ENCODE measurements at regions not wholly inside any gene's neighbourhood (a gene's known extent, or its start where the extent isn't known, plus 50 kb on each side); places are given as distances from the start of the nearest gene placed in this dataset.

DNA sequence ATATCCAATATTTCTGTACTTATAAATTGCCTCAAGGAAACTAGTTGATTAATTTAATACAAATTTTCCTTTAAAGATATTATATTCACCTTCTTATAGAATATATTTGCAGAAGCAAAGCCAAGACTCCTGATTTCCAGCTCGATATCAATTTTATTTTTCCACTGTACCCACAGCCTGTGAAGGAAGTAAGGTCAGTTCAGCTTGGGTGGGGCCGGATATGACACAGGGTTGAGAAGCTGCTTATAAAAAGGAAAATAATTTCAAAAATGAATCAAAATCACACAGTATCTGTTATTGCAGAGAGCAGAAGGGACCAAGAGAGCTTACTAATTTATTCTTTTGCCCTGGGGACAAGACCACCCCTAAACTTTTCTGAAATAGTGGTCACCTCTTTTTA is 491.4 kb downstream of the TUSC7 start:
- no peak for FAIRE-seq

DNA sequence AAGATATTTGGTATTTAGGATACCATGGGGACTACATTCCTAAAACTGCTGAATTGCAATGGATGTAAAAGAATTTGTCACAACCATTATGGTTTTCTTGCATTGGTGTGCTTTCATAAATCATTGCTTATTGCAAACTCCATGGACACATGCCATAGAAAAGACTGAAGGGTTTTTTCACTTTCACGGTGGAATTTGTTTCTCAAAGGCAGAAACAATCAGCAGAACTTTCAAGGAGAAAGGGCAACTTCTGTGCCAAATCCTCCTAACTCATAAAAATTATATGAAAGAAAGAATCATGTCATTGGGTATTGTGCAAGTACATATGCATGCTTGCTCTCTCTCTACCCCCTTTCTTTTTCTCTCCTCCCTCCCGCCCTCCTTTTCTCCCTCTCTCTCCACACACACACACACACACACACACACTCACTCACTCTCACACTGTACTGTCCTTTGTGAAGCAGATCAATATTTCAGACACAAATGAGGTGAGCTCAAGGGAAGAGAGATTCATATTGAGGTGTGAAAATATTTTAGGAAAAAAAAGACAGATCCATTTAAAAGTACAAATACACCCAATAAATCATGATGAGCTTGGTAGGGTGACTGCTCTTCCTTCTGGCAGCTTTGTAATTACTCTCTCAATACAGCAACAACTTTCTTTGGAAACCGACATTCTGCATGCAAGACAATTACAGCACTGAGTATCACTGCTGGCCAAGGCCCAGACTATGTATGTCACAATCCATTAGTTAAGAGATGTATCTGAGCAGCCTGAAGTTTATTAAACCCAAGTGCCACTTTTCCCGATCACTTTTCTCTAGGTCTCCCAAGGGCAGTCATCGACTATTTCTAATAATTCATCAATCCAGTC is 492.6 kb downstream of the TUSC7 start:
- no peak for FAIRE-seq

DNA sequence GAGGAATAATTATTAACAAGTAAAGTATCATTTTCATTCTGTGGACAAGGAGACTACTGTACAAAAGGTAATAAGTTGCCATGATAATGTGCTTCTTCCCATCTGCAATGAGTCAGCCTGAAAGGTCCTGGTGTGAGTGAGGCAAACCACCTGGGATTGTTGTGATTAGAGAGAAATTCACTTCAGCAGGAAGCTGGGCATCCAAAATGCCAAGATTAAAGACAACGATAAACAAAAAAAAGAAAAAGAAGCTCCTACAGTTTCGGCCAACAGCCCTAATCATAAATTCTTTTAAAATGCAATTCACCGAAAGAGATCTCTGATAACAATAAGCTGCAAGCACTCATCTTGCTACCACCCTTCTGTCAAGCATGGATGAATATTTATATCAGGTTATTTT is 507.8 kb downstream of the TUSC7 start:
- FAIRE-seq: no peak

DNA sequence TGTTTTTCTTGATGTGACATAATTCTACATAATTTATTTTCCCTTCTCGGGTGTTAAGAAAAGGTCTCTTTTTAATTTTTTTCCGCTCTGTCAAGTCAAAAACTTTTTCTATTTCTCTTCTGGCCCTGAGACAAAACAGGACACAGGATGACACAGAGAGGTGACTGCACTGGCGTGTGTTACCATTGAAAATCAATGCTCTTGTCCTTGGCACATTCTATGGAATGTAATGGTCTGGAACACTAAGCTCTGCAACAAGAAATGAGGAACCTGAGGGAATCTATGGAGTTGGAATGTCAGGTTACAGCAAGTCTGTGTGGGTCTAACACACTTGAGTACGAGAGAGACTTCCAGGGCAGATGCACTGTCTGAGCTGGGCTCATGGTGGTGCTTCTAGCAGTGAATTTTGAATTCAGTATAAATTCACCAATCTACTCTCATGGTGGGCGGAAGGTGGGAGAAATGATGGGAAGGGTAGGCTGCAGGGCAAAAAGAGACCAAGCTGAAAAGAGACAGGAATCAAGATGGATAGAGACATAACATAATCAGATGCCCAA is 508.3 kb downstream of the TUSC7 start:
- FAIRE-seq: no peak

DNA sequence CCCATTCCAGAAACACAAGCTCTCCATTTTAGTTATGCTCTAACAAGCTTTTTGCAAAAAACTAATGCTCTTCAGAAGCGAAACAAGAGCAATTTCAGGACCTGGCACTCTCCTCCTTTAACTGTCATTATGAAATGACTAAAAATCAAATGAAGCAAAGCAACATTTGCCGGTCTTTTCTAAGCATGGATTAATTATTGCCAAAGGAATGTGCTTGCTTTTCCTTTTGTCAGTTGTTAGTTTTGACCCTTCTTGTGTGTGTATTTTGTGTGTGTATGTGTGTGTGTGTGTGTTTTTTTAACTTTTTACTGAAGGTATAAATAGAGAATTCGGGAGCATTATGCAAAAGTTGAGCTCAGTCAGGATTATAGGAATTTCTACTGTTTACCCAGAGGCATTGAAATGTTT is 509.1 kb downstream of the TUSC7 start:
- no peak for FAIRE-seq

DNA sequence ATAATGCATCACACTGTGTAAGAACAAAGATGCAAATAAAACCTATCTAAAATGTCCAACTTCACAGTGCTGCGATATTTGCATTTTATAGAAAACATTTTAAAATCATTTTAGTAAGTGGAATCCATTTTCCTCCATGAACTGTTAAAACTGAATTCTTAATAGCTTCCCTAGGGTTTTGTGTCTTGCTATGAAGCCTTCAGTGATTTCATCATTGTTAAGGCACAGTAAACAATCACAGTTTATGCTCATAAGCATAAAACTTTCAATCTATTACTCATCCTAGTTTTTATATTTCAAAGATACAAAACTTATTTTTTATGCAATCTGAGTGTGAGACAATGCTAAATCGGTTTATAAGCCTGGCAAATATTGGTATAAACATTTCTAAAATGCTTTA is 509.7 kb downstream of the TUSC7 start:
- FAIRE-seq: no peak

DNA sequence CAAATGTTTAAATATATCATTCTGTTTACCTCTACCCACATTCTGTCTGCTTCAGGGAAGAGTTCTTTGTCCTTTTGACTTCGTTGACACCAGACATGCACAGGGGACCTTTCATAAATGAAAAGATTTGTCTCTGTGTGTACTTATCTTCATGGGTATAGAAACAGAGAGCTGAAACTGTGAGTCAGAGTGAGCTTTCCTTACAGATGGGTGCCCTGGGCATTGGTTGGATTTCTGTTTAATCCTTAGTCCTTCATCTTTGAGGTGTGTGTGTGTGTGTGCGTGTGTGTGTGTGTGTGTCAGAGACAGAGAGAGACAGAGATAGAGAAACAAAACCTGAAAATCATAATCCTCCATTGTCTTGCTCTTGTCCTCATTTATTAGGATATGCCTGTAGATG is 517.4 kb downstream of the TUSC7 start:
- no peak for FAIRE-seq

DNA sequence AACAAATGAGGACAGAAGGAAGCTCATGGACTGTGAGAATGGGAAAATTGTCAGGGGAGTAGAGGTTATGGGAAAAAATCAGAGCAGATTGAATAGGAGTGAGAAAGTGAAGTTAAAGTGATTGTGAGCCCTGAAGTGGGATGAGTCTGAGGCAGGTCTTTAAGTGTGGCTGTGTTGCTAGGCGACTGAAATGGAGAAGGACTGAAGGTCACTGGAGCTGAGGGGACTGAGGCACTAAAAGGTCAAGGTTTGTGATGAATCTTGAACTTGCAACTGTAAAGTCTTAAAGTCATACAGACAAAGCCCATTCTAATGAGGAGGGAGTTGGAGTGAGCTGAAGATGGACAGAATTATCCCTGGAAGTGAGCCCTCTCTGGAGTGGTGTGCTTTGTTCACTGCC is 518.9 kb downstream of the TUSC7 start:
- FAIRE-seq: no peak

DNA sequence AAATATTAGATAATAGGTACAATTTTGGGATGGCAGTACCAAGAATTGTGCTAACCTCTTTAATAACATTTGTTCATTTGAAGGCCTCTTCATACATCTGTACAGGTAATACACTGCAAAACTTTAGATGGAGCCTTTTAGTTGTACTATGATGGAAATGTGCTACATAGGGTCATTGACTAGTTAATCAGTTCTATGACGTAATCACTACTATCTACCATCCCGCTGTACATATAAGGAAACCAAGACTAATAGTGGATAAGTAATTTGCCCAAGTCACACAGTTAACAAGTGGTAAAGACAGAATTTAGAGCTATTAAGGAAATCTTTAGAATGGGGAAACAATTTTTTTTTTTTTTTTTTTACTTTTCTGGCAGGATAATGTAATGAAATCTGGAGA is 521.3 kb downstream of the TUSC7 start:
- no peak for FAIRE-seq

DNA sequence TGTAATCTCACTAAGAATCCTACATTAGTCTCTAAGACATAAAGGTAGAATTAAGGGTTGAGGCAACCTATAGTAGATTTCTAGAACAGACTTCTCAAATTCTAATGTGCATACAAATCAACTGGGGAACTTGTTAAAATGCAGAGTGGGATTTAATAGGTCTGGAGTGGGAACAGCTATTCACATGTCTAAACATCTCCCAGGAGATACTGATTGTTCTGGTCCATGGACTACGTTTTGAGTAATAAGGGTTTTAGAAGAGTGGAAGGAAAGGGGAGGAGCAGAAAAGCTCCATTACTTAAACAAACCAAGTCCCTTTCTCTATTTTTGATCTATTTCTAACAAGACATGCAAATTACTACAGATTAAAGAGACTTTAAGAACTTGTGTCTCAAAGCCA is 524.8 kb downstream of the TUSC7 start:
- no peak for FAIRE-seq

DNA sequence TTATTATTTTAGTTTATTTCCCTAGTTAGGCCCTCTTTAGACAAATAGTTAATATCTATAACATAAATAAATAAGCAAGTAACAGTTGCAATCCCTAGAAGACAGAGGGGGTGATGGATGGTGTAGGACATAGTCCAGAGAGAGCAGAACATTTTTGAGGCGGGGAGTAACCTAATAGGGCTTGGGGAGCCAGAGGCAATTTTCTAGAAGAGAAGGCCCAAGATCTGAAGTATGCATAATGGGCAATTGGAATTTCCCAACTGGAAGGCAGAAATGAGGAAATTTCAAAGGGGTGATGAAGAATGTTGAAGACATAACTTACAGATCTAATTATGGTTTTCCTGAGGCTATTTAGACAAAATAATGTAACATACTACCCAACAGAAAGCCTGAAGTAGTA is 525.7 kb downstream of the TUSC7 start:
- no peak for FAIRE-seq

DNA sequence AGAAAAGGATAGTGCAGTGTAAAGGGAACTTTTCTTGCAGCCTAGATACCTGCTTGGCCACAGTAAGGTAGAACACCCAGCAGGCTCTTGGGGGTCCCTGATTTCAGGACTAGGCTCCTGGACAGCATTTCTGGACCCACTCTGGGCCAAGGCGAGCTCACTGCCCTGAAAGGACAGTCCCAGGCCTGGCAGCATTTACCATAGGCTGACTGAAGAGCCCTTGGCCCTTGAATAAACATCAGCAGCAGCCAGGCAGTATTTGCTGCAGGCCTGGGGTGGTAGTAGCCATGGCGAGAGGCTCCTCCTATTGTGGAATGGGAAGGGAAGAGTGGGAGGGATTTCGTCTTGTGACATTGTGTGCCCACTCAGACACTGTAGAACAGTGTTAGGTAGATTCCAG is 529.2 kb downstream of the TUSC7 start:
- FAIRE-seq: no peak

DNA sequence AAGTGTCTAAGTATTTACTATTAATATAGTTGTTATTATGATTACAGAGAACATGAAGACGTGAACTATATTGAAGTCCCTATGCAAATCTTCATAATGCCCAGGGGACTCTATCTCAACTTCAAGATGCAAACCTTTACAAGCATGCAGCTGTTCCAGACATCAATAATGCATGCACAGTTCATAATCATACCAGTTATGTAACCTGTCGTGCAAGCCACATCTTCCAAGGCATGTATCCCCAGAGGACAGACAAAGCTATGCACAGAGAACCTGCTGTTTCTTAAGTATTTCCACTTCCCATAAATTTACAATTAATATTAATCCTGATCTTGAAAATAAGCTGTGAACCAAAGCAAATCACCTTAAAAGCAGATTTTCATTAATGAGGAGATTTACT is 534.1 kb downstream of the TUSC7 start:
- FAIRE-seq: no peak

DNA sequence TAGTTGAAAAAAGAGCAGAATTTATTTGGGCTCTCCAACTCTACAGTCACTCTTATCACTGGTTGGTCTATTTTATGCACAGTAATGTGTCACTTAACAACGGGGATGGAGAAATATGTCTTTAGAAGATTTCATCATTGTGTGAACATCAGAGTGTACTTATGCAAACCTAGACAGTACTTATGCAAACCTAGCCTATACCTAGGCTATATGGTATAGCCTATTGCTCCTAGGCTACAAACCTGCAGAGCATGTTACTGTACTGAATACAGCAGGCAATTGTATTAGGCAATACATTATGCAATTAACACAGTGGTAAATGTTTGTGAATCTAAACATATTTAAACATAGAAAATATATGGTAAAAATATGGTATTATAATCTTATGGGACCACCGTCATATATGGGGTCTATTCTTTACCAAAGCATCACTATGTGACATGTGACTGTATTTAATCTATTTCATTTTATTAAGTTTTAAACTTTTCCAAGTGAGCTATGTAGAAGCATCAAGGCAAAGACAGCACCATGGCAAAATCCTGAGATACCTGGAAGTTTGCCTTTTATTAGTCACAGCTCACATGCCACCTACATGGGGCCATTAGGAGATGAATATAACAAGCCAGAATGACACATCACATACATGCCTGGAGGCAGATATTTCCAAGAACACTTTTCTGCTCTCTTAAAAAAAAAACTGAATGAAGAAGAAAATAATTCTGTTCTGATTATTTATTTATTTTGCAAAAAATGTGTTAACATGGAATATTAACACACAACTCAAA is 537.4 kb downstream of the TUSC7 start:
- FAIRE-seq: no peak

DNA sequence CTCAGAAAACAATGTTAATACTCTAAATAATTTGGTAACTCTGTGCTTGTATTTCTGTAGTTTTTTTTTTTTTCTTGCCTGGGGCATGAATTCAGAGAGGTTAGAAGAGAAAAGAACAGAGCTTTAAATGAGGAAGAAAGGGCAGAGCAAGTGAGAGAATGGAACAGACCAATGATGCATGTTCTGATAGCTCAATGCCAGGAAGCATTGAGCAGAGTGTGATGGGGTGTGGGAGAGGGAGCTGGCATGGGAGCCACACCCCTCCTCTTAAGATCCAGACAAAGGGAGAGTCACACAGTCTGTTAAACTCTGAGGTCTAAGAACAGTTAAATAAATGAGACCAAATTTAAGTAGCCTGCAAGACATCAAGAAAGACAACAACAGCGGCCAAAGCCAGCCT is 538.6 kb downstream of the TUSC7 start:
- no peak for FAIRE-seq

DNA sequence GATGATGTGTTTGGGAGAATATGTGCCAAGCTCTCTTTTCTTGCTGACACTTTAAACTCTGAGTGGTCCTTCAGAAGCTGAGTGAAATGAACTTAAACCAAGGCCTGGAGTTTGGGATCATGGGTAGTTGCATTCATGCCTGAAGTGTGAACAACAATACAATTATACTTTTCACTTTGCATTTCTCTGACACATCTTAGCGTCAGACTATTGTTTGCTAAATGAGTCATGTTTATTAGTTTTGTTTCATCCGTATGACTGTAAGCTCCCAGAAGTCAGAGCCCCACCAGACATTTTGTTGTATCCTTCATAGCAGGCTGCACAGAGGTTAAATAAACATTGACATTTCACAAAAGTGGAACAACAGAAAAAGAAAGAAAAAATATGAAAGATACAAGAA is 542.6 kb downstream of the TUSC7 start:
- no peak for FAIRE-seq

DNA sequence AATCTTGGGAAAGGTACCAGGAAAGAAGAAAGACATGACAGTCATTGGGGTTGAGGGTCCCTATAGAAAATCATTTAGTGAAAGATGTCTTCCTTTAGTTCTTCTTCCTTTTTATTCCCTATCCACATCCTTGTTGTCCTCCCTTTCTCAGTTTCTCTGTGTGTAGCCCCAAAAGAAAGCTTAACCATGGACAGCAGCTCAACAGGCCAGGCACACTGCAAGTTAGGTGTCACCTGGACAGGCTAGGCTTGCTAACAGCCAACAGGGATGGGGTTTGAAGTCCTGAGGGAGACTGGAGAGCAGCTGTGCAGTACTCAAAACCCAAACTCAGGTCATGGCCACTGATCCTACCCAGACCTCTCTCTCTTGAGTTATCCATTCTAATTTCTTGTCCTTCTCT is 543.1 kb downstream of the TUSC7 start:
- no peak for FAIRE-seq

DNA sequence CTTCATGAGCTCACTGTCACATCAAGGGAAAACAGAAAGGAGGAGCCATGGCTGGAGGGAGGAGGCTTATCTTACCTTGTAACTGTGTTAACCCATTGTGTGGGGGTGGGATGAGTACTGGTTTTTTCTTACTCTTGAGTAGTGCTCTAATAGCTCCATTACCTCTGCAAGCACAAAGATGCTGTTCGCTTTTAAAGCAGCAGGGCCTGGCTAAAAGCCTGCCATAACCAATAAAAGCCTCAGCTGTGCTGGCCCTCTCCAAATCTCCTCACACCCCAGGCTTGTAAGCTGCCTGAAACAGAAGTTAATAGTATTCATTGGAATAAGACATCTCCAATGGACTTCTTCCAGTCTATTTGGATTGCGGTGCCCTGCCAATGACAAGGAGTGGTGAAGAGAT is 544.1 kb downstream of the TUSC7 start:
- no peak for FAIRE-seq

DNA sequence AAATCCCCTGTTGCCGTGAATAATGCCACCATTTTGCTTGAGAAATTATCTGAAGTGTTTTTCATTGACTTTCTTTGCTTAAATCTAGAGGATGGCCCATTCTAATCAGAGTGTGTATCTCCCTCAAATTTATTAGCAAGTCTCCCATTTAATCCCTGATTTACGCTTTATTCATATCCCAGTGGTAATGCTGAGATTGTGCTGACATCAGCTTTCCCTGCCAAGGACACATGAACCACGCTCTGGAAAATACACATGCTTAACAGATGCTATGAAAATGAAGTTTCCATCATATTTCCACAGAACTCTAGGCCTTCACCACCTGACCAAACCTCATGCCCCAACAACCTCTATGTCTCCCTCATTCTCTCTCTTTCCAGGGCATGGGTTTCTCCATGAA is 545.4 kb downstream of the TUSC7 start:
- no peak for FAIRE-seq

DNA sequence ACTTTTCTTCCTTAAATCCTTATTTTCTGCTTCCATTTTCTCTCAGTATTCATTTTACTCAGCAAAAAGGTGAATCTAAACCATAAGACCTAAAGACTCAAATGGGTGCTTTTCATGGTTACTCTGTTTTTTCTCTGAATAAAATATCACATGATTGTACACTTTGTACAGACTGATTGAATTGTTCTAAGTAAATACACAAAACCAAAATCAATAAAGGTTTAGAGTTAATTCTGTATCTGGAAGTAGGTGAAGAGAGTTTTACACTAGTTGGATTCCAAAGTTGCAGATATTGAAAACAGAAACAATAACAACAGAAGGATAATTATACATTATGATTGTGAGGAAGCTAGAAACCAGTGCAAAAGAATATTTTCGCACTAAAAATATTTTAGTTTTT is 546.2 kb downstream of the TUSC7 start:
- no peak for FAIRE-seq

DNA sequence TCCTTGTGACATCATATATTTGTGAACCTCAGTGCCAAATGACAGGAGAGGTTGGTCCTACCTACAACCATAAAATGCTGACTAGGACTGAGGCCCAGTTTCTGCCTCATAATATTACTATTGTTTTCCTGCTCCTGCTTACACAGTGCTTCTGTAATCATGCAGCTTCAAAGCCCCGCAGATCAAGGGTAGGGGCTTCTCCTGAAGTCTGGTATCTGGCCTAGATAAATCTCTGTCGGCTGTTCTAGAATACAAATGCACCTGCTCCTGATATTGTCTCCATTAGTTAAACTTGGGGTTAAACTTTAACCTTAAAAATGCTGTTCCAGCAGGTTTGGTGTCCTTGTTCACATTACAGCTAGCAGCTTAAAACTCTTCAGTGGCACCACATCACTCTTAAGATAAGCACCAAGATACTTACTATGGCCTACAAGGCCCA is 552.4 kb downstream of the TUSC7 start:
- FAIRE-seq: no peak

DNA sequence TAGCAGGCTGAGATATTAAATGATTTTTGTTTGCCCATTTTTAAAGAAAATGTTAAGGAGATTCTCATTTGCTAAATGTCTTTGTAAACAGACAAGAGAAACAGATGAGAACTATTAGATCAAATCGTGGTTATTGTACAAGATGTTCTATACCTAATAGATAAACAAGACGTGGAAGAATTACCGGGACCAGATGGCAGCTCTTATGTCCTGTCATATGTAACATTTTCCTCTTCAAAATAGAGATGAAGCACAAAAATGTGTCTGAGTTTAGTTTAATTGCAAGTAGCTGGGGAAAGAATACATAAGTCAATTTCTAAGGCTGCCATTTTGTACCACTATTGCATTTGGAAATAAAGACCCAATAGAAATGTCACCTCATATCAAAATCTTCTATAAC is 553.7 kb downstream of the TUSC7 start:
- FAIRE-seq: no peak

DNA sequence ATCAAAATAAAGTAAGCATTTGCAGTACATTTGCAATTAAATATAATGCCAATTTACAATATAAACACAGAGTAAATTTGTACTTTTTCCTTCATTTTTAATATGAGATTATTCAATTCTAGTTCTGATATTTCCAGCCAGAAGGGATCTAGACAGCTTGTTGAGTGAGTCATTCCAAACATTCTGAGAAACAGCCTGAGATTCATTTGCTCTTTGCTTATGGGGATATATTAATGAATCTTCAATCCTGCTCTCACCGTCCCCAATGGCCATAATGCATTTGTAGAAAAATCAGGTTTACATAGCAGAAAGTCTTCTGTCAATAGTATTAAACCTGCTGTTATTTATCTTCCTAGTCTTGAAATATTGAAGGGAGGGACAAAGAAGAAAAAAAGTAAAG is 554.2 kb downstream of the TUSC7 start:
- FAIRE-seq: no peak

Data from colon (tissue), 2 donors.